ENCODE measurements at regions not wholly inside any gene's neighbourhood (a gene's known extent, or its start where the extent isn't known, plus 50 kb on each side); places are given as distances from the start of the nearest gene placed in this dataset.

GRCh38 chr5:8081179-8081578 is 212.2 kb downstream of the MTRR start:
- H3K9ac ChIP-seq (ENCODE audit: low read length): no peak overlapping the region
- H3K9me3 ChIP-seq (ENCODE audit: insufficient read depth, low read length): no peaks in the 10 kb centered on the region
- no peak overlapping the region for H3K4me2 ChIP-seq (ENCODE audit: low read length)
- no peaks in the 10 kb centered on the region for H3K36me3 ChIP-seq (replicated peaks; ENCODE audit: low read depth, low read length)
- H4K20me1 ChIP-seq (ENCODE audit: insufficient read depth, low read length): no peaks in the 10 kb centered on the region
- TF ChIP-seq CTCF (IDR thresholded peaks at IDR 0.05; ENCODE audit: low read depth, low read length) (no peak), EZH2phosphoT487 (IDR thresholded peaks at IDR 0.05; ENCODE audit: low read depth) (no peak)
- H3K79me2 ChIP-seq (ENCODE audit: low read length): no peaks in the 10 kb centered on the region
- no peak overlapping the region for H3K27ac ChIP-seq (ENCODE audit: low read length)
- no peaks in the 10 kb centered on the region for H3K4me1 ChIP-seq (ENCODE audit: low read length)
- H3K4me3 ChIP-seq (ENCODE audit: low read length): no peak overlapping the region
- no peak overlapping the region for H2AFZ ChIP-seq (ENCODE audit: low read depth, low read length)
- no peaks in the 10 kb centered on the region for H3K27me3 ChIP-seq (ENCODE audit: low read depth, low read length)

GRCh38 chr5:8093669-8094068 is 224.7 kb downstream of the MTRR start:
- no peaks in the 10 kb centered on the region for H3K9me3 ChIP-seq (ENCODE audit: insufficient read depth, low read length)
- H3K27me3 ChIP-seq (ENCODE audit: low read depth, low read length): no peaks in the 10 kb centered on the region
- H3K27ac ChIP-seq (ENCODE audit: low read length): no peak overlapping the region
- no peaks in the 10 kb centered on the region for H4K20me1 ChIP-seq (ENCODE audit: insufficient read depth, low read length)
- no peak overlapping the region for H3K4me3 ChIP-seq (ENCODE audit: low read length)
- no peak overlapping the region for H2AFZ ChIP-seq (ENCODE audit: low read depth, low read length)
- H3K79me2 ChIP-seq (ENCODE audit: low read length): no peaks in the 10 kb centered on the region
- TF ChIP-seq CTCF (IDR thresholded peaks at IDR 0.05; ENCODE audit: low read depth, low read length) (no peak), EZH2phosphoT487 (IDR thresholded peaks at IDR 0.05; ENCODE audit: low read depth) (no peak)
- H3K9ac ChIP-seq (ENCODE audit: low read length): no peak overlapping the region
- no peaks in the 10 kb centered on the region for H3K36me3 ChIP-seq (replicated peaks; ENCODE audit: low read depth, low read length)
- H3K4me2 ChIP-seq (ENCODE audit: low read length): no peak overlapping the region
- H3K4me1 ChIP-seq (ENCODE audit: low read length): no peaks in the 10 kb centered on the region

- H3K27me3 ChIP-seq (ENCODE audit: low read depth, low read length): no peaks in the 10 kb centered on the region
- H3K9me3 ChIP-seq (ENCODE audit: insufficient read depth, low read length): no peaks in the 10 kb centered on the region
These were observed 225.4 kb downstream of the MTRR start for GRCh38 chr5:8094304-8094703.

GRCh38 chr5:8097146-8097545 is 228.2 kb downstream of the MTRR start:
- H3K4me3 ChIP-seq (ENCODE audit: low read length): no peak overlapping the region
- H3K79me2 ChIP-seq (ENCODE audit: low read length): no peaks in the 10 kb centered on the region
- no peak overlapping the region for H3K4me2 ChIP-seq (ENCODE audit: low read length)
- no peaks in the 10 kb centered on the region for H3K27me3 ChIP-seq (ENCODE audit: low read depth, low read length)
- H3K36me3 ChIP-seq (replicated peaks; ENCODE audit: low read depth, low read length): no peaks in the 10 kb centered on the region
- no peaks in the 10 kb centered on the region for H3K9me3 ChIP-seq (ENCODE audit: insufficient read depth, low read length)
- H2AFZ ChIP-seq (ENCODE audit: low read depth, low read length): no peak overlapping the region
- H3K4me1 ChIP-seq (ENCODE audit: low read length): no peaks in the 10 kb centered on the region
- H4K20me1 ChIP-seq (ENCODE audit: insufficient read depth, low read length): no peaks in the 10 kb centered on the region
- no peak overlapping the region for H3K9ac ChIP-seq (ENCODE audit: low read length)
- no peak overlapping the region for H3K27ac ChIP-seq (ENCODE audit: low read length)
- TF ChIP-seq EZH2phosphoT487 (IDR thresholded peaks at IDR 0.05; ENCODE audit: low read depth) (no peak), CTCF (IDR thresholded peaks at IDR 0.05; ENCODE audit: low read depth, low read length) (no peak)

More at GRCh38 chr5:8094304-8094703, 225.4 kb downstream of the MTRR start:
- no peak overlapping the region for H3K4me3 ChIP-seq (ENCODE audit: low read length)
- TF ChIP-seq CTCF (IDR thresholded peaks at IDR 0.05; ENCODE audit: low read depth, low read length) (no peak), EZH2phosphoT487 (IDR thresholded peaks at IDR 0.05; ENCODE audit: low read depth) (no peak)
- no peak overlapping the region for H3K4me2 ChIP-seq (ENCODE audit: low read length)
- H3K9ac ChIP-seq (ENCODE audit: low read length): no peak overlapping the region
- H2AFZ ChIP-seq (ENCODE audit: low read depth, low read length): no peak overlapping the region
- no peaks in the 10 kb centered on the region for H3K36me3 ChIP-seq (replicated peaks; ENCODE audit: low read depth, low read length)
- H3K4me1 ChIP-seq (ENCODE audit: low read length): no peaks in the 10 kb centered on the region
- no peaks in the 10 kb centered on the region for H3K79me2 ChIP-seq (ENCODE audit: low read length)
- no peak overlapping the region for H3K27ac ChIP-seq (ENCODE audit: low read length)
- H4K20me1 ChIP-seq (ENCODE audit: insufficient read depth, low read length): no peaks in the 10 kb centered on the region
